Fibroblast of pulmonary artery (primary cell): ENCODE measurements at regions not wholly inside any gene's neighbourhood (a gene's known extent, or its start where the extent isn't known, plus 50 kb on each side); places are given as distances from the start of the nearest gene placed in this dataset.

ENCODE experiments used
- DNase-seq: peaks from one replicate; pipeline ENCODE4 v3.0.0-alpha.2; 2010; ENCODE audit warnings: low read depth
- H3K4me3 ChIP-seq: replicated peaks from 2 replicates; pipeline ENCODE4 v1.5.1; 2011; ENCODE audit warnings: low read depth, mild to moderate bottlenecking, control low read depth, low read length, moderate library complexity
- TF ChIP-seq, protein P1 (sequence below): IDR thresholded peaks from 2 replicates; pipeline ENCODE4 v1.5.1; 2011; ENCODE audit warnings: mild to moderate bottlenecking, control low read depth, low read length, inconsistent platforms; ENCODE audit errors: missing control alignments

DNA sequence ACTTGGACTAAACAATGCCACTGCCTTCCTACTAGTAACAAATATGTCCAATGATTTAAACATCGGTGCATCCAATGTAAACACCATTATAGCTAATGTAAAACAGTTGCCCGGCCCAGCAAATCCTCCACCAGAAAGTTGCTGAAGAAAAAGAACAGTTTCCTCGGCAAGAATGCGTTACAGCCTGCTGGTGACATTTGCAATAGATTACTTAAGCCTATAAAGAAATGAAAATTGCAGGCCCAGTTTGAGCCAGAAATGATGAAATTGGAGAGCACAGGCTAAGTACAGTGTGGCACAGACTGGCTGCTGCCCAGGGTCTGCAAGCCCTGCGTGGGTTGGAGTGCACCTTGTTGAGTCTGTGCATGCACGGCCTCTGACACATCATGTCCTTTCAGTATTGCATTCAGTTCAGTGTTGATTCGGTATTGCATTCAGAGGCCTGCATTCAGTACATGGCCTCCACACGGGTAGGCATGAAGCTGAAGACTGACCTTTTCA lies 406.0 kb upstream of the KLF4 start:
- no peak overlapping the region for H3K4me3 ChIP-seq
- TF ChIP-seq, protein P1, sequence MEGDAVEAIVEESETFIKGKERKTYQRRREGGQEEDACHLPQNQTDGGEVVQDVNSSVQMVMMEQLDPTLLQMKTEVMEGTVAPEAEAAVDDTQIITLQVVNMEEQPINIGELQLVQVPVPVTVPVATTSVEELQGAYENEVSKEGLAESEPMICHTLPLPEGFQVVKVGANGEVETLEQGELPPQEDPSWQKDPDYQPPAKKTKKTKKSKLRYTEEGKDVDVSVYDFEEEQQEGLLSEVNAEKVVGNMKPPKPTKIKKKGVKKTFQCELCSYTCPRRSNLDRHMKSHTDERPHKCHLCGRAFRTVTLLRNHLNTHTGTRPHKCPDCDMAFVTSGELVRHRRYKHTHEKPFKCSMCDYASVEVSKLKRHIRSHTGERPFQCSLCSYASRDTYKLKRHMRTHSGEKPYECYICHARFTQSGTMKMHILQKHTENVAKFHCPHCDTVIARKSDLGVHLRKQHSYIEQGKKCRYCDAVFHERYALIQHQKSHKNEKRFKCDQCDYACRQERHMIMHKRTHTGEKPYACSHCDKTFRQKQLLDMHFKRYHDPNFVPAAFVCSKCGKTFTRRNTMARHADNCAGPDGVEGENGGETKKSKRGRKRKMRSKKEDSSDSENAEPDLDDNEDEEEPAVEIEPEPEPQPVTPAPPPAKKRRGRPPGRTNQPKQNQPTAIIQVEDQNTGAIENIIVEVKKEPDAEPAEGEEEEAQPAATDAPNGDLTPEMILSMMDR = no peak
- DNase-seq = no peak

DNA sequence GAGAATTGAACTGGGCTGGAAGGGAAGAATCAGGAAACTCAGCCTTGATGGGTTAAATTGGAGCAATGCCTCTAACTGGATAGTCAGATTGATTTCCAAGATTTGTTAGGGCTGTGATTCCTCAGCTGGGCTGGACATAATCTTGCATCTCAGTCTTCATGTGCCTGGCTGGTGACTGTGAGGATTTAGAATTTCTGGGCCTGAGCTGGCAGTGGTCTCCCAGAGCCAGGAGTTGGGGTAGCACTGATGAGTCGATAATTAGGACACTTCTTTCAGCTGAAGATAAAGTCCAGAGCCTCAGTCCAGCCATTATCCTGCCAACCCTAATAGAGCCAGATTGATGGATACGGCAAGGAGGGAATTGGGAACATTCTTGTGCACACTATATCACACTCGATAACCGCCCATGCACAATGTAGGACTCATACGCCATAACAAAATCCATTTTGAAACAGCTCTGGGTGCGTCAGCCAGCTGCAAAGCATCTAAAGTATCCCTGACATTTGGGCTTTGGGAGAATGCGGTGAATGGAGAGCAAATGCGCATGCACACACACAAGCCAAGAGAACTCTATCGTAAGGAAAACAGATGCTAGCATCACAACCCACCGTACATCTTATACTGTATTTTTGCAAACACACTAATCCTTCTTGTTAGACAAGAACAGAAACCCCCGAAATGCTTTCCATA lies 405.1 kb upstream of the KLF4 start:
- TF ChIP-seq, protein P1 = no peak
- H3K4me3 ChIP-seq = no peak overlapping the region
- peak; percentile 90 for DNase-seq

- H3K4me3 ChIP-seq = no peak overlapping the region
- no peak for DNase-seq
- TF ChIP-seq, protein P1 = no peak
Measured at GRCh38 chr9:107890921-107891465, 401.4 kb upstream of the KLF4 start.

GRCh38 chr9:107888773-107889227 lies 399.2 kb upstream of the KLF4 start:
- no peak for DNase-seq
- TF ChIP-seq, protein P1 = no peak
- H3K4me3 ChIP-seq = no peak overlapping the region

- TF ChIP-seq, protein P1 = no peak
- H3K4me3 ChIP-seq = no peak overlapping the region
- no peak for DNase-seq
Measured at GRCh38 chr9:107886826-107887225, 397.3 kb upstream of the KLF4 start.

GRCh38 chr9:107883496-107884124 lies 394.0 kb upstream of the KLF4 start:
- H3K4me3 ChIP-seq = no peak overlapping the region
- TF ChIP-seq, protein P1 = no peak
- no peak for DNase-seq
